ENCODE measurements at regions not wholly inside any gene's neighbourhood (a gene's known extent, or its start where the extent isn't known, plus 50 kb on each side); places are given as distances from the start of the nearest gene placed in this dataset.

DNA sequence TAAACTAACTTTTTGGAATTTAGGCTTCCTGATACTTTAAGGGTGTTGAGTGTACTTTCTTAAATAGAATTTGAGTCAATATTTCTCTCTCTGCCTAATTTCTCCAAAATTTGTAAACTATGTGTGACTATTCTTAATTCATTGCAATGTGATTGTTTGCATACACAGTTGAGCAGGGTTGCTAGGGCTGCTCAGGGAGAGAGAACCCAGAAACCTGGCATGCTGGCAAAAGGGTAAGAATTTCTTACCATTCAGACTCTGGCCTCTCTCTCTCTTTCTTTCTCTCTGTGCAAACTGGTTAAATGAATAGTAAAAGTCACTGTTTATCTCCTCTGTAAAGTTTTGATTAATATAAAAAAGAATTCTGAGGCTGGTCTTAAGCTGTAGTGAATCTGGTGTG is 51.0 kb upstream of the NAMPT start:
- no peak overlapping the region for H3K27ac ChIP-seq
- DNase-seq (ENCODE audit: low read depth, low spot score) = no peak

Measured in epithelial cell of prostate (primary cell).